ENCODE measurements at regions not wholly inside any gene's neighbourhood (a gene's known extent, or its start where the extent isn't known, plus 50 kb on each side); places are given as distances from the start of the nearest gene placed in this dataset.

DNA sequence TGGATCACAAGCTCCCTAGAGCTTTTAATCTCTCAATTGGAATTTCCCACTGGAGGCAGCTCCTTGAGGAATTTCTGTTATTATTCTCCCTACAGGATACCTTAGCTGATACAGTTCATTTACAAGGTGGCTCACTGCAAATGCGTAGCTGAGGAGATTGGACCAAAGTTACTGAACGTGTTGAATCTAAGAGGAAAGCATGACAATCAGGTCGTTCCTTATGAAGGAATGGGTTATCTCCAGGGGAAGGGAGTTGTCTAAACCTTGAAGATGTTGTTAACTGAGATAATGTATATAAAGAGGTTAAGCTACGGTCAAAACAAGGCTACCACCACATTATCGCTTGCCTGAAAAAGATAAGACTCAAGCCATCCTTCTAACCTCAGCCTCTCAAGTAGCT, 105.8 kb upstream of the TBX3 start:
- ChIA-PET POLR2A (no interaction called here), CTCF (no interaction called here)
- TF ChIP-seq POLR2A (IDR thresholded peaks at IDR 0.05; ENCODE audit: low read depth, low read length) (no peak), JUN (IDR thresholded peaks at IDR 0.05; ENCODE audit: borderline replicate concordance, insufficient read depth, insufficient read length, low read depth) (no peak), EZH2 (IDR thresholded peaks at IDR 0.05; ENCODE audit: borderline replicate concordance, low read depth, low read length, severe bottlenecking) (no peak), FOS (IDR thresholded peaks at IDR 0.05; ENCODE audit: borderline replicate concordance, insufficient read depth, low read length) (no peak), MAX (IDR thresholded peaks at IDR 0.05; ENCODE audit: insufficient read depth, insufficient read length) (no peak), GATA2 (IDR thresholded peaks at IDR 0.05; ENCODE audit: insufficient read depth, insufficient read length, low read depth, low read length) (no peak), POLR2AphosphoS5 (IDR thresholded peaks at IDR 0.05; ENCODE audit: insufficient read depth, low read depth, low read length) (no peak), MYC (IDR thresholded peaks at IDR 0.05; ENCODE audit: low read depth, low read length) (no peak)
- TF ChIP-seq, protein P1, sequence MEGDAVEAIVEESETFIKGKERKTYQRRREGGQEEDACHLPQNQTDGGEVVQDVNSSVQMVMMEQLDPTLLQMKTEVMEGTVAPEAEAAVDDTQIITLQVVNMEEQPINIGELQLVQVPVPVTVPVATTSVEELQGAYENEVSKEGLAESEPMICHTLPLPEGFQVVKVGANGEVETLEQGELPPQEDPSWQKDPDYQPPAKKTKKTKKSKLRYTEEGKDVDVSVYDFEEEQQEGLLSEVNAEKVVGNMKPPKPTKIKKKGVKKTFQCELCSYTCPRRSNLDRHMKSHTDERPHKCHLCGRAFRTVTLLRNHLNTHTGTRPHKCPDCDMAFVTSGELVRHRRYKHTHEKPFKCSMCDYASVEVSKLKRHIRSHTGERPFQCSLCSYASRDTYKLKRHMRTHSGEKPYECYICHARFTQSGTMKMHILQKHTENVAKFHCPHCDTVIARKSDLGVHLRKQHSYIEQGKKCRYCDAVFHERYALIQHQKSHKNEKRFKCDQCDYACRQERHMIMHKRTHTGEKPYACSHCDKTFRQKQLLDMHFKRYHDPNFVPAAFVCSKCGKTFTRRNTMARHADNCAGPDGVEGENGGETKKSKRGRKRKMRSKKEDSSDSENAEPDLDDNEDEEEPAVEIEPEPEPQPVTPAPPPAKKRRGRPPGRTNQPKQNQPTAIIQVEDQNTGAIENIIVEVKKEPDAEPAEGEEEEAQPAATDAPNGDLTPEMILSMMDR (IDR thresholded peaks at IDR 0.05; ENCODE audit: extremely low read depth in 1 of 2, insufficient read depth in 1 of 2, low read depth in 1 of 2, low read length in 2 of 2), result no peak

More for the DNA sequence above, 105.8 kb upstream of the TBX3 start:
- DNase-seq (ENCODE audit: low read depth, low spot score) (no peak), FAIRE-seq (no peak)
- H3K4me1 ChIP-seq (ENCODE audit: control insufficient read depth, extremely low read depth, insufficient read depth, low read length), result no peaks in the 10 kb centered on the region
- no peaks in the 10 kb centered on the region for H3K9me3 ChIP-seq (replicated peaks; ENCODE audit: control insufficient read depth, insufficient read depth, low read length)
- H3K27me3 ChIP-seq (ENCODE audit: control insufficient read depth in 2 of 2, insufficient read depth in 2 of 2, low read length in 2 of 2), result no peaks in the 10 kb centered on the region
- no peak overlapping the region for H2AFZ ChIP-seq (ENCODE audit: low read depth, low read length)
- no peaks in the 10 kb centered on the region for H3K36me3 ChIP-seq (ENCODE audit: control insufficient read depth in 2 of 2, extremely low read depth in 1 of 2, insufficient read depth in 2 of 2, low read length in 2 of 2)
- no peak overlapping the region for H3K27ac ChIP-seq (ENCODE audit: insufficient read depth, low read depth, low read length)
- H3K9ac ChIP-seq (replicated peaks; ENCODE audit: extremely low read depth, insufficient read depth, low read length), result no peak overlapping the region
- H3K79me2 ChIP-seq (ENCODE audit: control insufficient read depth, insufficient read depth, low read length), result no peaks in the 10 kb centered on the region
- dilution Hi-C loops (cut with MboI; ENCODE audit: extremely low pct_ligation_motif_present, low sequenced_read_pairs) (no loop called here), intact Hi-C loops (cut with micrococcal nuclease) (no loop called here)
- no peak overlapping the region for H3K4me3 ChIP-seq (replicated peaks in 1 of 3; ENCODE audit: insufficient read depth in 1 of 3, low read depth in 1 of 3, low read length in 3 of 3)
- no peaks in the 10 kb centered on the region for H4K20me1 ChIP-seq (replicated peaks; ENCODE audit: control insufficient read depth, extremely low read depth, insufficient read depth, low read length)
- H3K4me2 ChIP-seq (ENCODE audit: insufficient read depth, low read length), result no peak overlapping the region
- BruUV-seq (replicated peaks), result no TSS peak
- no peaks in the 10 kb centered on the region for H3K9me1 ChIP-seq (replicated peaks; ENCODE audit: control insufficient read depth, extremely low read depth, insufficient read depth, low read length)

Data from endothelial cell of umbilical vein (primary cell).